ENCODE measurements at regions not wholly inside any gene's neighbourhood (a gene's known extent, or its start where the extent isn't known, plus 50 kb on each side); places are given as distances from the start of the nearest gene placed in this dataset.

DNA sequence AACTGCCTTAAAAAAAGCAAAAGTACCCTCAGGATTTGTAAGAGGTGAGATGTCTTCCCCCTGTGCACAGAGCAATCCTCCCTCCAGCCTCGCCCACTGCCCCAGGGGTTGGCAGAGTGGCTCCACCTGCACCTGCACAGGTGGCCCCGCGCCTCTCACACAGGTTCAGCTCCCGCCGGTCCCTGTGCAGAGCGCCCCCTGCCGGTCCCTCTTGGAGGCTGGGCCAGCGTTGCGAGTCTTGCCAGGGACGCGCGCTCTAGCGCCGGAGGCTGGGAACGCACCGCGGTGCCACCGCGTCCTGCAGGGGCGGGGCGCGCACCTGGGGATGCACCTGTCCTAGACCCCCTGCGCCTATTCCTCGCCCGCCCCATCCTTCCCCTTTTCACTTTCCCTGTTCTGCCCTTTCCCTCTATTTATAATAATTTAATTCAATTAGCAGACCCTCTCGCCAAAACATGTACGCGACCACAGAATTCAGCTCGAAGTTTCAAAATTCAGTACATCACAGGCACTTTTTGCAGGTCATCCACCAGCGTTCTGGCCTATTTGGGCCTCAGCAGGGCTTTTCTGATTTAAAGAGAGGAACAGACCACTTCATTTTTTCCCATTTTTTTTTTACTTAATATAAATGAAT is 618.6 kb downstream of the AACS start:
- DNase-seq (ENCODE audit: low spot score), result peak; percentile 10

DNA sequence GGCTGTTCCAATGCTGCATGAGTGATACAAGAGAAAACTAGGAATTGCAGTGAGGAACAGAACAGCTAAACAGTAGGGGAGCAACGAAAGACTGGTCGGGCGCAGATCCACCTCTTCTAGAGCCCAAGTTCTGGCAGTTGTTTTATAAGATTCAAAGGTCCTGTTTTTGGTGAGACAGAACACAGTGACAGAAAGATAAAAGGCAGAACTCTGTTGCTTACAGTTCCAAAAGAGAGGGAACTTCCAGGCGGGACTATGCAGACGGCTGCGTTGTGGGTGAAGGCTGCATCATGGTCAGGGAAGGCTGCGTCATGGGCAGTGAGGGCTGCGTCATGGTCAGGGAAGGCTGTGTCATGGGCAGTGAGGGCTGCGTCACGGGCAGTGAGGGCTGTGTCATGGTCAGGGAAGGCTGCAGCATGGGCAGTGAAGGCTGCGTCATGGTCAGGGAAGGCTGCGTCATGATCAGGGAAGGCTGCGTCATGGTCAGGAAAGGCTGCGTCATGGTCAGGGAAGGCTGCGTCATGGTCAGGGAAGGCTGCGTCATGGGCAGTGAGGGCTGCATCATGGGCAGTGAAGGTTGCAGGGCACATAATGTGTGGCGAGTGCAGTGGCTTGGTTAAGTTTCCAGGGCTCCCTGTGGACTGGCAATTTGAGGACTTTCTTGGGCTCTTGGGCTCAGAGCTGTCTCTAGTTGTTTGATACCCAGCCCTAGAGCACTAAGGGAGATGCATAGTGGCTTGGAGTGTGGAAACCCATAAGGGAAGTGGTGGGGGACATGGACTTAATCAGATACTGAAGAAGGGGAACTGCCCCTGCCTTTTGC is 619.9 kb downstream of the AACS start:
- DNase-seq (ENCODE audit: low spot score), result no peak

GRCh38 chr12:125685915-125686314 is 620.7 kb downstream of the AACS start:
- DNase-seq (ENCODE audit: low spot score), result no peak

GRCh38 chr12:125687403-125687802 is 622.2 kb downstream of the AACS start:
- DNase-seq (ENCODE audit: low spot score), result no peak

- DNase-seq (ENCODE audit: low spot score), result no peak
Measured at GRCh38 chr12:125687820-125688219, 622.6 kb downstream of the AACS start.

GRCh38 chr12:125688223-125688622 is 623.0 kb downstream of the AACS start:
- no peak for DNase-seq (ENCODE audit: low spot score)

- DNase-seq (ENCODE audit: low spot score), result no peak
Measured at GRCh38 chr12:125688881-125689280, 623.6 kb downstream of the AACS start.

- no peak for DNase-seq (ENCODE audit: low spot score)
Measured at GRCh38 chr12:125689576-125690410, 624.6 kb downstream of the AACS start.

DNA sequence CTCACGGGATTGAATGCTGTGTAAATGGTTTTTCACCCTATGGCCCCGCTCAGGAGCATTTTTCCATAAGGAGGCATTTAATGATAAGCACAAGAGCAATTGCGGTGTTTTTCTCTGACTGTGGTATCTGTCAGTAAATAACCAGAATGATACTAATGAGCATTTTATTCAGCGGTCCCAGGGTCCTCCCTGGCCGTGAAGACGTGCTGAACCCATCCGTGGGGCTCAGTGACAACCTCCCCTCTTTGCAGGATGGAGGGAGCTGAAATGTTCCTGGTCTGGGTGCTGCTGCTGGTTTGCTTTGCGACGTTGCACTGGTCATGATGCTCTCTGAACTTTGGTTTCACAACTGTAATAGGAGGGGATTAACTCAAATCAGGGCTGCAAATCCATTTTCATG is 625.6 kb downstream of the AACS start:
- DNase-seq (ENCODE audit: low spot score), result no peak

DNA sequence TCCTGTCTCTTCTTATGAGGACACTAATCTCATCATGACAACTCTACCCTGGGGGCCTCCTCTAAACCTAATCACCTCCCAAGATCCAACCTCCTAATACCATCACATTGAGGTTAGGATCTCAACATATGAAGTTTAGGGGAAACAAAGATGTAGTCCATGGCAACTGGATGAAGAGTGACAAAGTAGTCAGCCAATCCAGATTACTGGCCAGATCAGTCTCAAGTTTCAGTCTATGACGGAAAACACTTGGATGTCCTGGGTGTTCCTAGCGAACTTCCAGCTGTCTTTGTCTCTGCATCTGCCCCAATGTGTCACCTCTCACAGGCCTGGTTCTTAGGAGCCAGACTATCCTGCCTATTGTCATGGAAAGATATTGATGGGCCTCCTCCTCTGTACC is 630.8 kb downstream of the AACS start:
- no peak for DNase-seq (ENCODE audit: low spot score)

GRCh38 chr12:125704803-125705202 is 639.6 kb downstream of the AACS start:
- no peak for DNase-seq (ENCODE audit: low spot score)

DNA sequence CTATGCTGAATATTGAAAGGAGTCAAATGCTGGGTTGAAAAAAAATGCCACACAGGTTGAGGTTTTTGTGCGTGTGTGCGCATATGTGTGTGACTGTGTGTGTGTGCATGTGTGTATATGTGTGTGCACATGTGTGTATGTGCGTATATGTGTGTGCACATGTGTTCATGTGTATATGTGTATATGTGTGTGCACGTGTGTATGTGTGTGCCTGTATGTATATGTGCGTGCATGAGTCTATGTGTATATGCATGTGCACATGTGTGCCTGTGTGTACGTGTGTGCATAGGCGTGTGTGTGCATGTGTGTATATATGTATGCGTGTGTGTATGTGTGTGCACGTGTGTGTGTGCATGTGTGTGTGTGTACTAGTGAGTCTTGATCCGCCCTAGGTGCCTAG is 655.7 kb downstream of the AACS start:
- no peak for DNase-seq (ENCODE audit: low spot score)

DNA sequence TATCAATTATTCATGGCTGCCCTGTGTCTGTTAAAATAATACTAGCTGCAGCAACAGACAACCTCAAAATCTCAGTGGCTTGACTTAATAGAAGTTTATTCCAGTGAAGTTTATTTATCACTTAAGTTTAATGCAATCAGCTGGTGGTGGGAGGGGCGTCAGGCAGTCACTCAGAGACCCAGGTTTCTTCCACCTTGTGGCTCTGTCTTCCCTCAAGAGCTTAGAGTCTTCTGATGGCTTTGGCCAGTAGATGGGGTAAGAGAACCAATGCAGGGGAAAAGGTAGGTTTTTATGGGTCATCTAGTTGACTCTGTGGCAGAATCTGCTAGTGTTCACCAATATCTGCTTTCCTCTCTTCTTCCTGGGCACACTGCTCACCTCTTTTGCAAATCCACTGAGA is 668.9 kb downstream of the AACS start:
- no peak for DNase-seq (ENCODE audit: low spot score)

DNA sequence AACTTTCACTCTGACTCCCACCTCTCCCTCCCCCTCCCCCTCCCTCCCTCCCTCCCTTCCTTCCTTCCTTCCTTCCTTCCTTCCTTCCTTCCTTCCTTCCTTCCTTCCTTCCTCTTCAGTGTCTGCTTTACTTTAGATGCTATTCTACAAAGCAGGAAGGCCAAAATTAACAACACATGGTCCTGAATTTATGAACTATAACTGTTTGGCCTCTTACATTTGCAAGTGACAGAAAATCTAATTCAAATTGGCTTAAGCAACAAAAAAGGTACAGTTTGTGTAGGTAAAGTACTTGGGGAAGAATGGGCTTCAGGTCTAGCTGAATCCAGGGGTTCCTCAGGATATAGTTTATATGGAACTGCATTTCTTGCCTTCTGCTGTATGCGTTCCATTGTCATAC is 673.0 kb downstream of the AACS start:
- no peak for DNase-seq (ENCODE audit: low spot score)

DNA sequence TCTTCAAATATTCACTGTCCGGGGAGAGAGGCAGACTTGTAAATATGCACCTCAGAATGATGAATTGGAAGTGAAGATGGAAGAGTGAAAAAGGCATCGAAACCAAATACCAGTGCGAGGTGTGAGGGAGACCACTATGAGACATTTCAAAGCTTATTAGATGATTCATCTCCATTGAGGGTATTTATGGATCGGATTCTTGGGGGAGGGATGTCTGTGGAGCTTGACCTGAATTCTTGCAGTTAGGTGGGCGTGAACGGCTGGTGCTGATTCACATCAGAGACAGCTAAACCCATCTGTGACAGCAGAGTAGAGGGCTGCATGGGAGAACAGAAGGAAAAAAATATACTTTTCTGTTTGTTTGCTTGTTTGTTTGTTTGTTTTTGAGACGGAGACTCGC is 677.2 kb downstream of the AACS start:
- no peak for DNase-seq (ENCODE audit: low spot score)

DNA sequence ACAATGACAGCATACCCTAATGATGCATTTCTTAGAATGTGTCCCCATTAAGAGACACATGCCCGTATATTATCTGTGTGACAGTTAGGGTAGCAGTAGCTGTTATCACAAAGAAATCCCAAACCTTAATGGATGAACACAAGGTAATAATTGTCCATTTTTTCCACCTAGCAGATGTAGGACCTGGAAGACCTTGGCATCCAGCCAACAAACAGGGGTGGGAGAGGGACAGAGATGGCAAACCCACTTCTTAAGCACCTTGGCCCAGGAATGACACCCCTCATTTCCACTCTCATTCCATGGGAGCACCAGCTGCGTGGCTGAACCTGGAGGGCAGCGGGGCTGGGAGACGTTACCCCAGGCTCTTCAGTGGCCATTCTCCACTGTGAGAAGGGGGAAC is 679.0 kb downstream of the AACS start:
- DNase-seq (ENCODE audit: low spot score), result no peak

- DNase-seq (ENCODE audit: low spot score), result no peak
Measured at GRCh38 chr12:125755512-125755911, 690.3 kb downstream of the AACS start.

DNA sequence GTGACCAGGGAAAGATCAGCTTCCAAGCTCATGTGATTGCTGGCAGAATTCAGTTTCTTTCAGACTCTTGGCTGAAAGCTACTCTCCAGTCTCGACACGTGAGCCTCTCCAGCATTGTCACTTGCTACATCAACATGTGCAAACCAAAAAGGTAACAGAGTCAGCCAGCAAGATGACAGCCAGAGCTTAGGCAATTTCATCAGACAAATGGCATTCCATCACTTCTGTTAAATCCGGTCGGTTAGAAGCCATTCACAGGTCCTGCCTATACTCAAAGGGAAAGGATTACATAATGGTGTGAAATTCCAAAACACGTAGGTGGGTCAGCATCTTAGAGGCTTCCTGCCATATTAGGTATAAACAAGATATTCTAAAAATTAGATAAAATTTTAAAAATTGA is 700.9 kb downstream of the AACS start:
- no peak for DNase-seq (ENCODE audit: low spot score)

DNA sequence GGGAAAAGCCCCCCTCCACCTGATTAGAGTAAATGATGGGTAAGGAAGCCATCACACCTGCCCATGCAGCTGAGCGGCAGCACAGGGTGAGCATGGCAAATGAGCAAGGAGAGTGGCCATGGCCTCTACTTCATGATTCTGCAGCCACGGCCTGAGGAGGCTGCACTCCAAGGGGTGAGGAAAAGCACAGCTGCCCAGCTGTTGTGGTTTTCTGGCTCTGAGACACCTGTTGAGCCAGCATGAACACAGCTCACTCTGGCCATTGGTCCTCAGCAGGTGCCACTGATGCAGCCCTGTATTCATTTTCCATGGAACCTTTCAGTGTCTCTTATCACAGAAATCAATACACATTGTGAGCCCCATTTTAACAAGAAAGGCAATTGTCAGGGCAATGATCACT is 707.2 kb downstream of the AACS start:
- no peak for DNase-seq (ENCODE audit: low spot score)

DNA sequence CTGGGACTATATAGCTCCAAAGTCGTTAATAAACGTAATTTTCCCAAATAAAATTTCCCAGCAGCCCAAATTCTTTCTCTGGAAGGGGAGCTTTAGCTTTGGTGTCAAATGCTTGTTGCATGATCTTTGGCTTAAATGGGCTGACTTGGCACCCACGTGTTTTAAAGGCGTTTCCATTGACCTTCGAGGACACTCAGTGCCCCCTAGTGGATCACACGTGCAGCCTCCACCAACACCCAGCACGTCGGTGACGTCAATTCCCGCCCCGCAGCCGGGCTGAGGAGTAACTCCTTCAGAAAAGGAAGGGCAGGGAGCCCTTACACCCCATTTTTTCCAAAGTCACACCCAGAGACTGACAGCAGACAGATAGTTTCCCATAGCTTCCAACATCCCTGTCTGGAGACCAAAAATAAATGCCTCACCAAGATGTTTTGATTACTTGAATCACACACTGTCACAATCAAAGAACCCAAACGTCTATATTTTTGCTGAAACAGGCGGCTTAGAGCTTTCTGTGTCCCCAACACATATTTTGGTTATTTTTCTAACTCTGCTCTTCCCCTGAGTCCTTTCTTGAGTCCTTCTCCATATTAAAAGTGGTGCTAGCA is 707.9 kb downstream of the AACS start:
- DNase-seq (ENCODE audit: low spot score), result peak; percentile 17

GRCh38 chr12:125775507-125775906 is 710.3 kb downstream of the AACS start:
- DNase-seq (ENCODE audit: low spot score), result no peak

DNA sequence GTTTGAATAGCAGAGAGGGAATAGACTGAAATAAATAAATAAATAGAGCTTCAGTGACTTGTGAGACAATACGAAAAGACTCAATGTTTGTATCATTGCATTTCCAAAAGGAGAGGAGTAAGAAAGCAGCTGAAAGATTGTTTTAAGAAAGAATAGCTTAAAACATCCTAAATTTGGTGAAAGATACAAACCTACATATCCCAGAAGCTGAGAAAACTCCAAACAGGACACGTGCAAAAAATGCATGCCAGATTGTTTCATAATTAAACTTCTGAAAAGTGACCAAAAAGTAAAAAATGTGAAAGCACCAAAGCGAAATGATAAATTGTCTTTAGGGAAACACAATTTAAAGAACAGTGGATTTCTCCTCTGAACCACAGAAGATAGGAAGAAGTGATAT is 711.0 kb downstream of the AACS start:
- no peak for DNase-seq (ENCODE audit: low spot score)

- no peak for DNase-seq (ENCODE audit: low spot score)
Measured at GRCh38 chr12:125786143-125786542, 720.9 kb downstream of the AACS start.
